Stomach (tissue), 8 donors: ENCODE measurements at regions not wholly inside any gene's neighbourhood (a gene's known extent, or its start where the extent isn't known, plus 50 kb on each side); places are given as distances from the start of the nearest gene placed in this dataset.
A peak's percentile ranks its signal among the peaks of the same experiment; 100 is the strongest.

Experiments
- DNase-seq, 2 donors: peaks; one replicate each; pipeline versions ENCODE4 v3.0.0 to v3.0.0-alpha.2; 2013 to 2019
- H3K27ac ChIP-seq, 5 donors: fragments of 200-600 bp in 4 of 5; sonication (generic) in 4 of 5; one replicate each; pipeline ENCODE4 v1.5.1; 2013 to 2019; ENCODE audit warnings: mild to moderate bottlenecking in 1 of 5, moderate library complexity in 1 of 5
- H3K27me3 ChIP-seq, 3 donors: fragments of 200-600 bp; sonication (generic); one replicate each; pipeline ENCODE4 v1.5.1; 2017 to 2019; ENCODE audit warnings: mixed run types in 1 of 3
- H3K36me3 ChIP-seq, 4 donors: fragments of 200-600 bp; sonication (generic); 1 replicate in 3 of 4; 2 replicates in 1 of 4; pipeline ENCODE4 v1.5.1; 2016 to 2019
- H3K4me1 ChIP-seq, 4 donors: fragments of 200-600 bp; sonication (generic); one replicate each; pipeline ENCODE4 v1.5.1; 2016 to 2019
- H3K4me3 ChIP-seq, 4 donors: fragments of 200-600 bp; sonication (generic) in 3 of 4; one replicate each; pipeline ENCODE4 v1.5.1; 2016 to 2019; ENCODE audit warnings: mild to moderate bottlenecking in 1 of 4
- H3K9me3 ChIP-seq, 4 donors: fragments of 200-600 bp; sonication (generic); one replicate each; pipeline ENCODE4 v1.5.1; 2016 to 2019
- CTCF ChIP-seq, 7 experiments: fragments of 450-650 bp in 4 of 7; fragments of 200-600 bp in 3 of 7; sonication (generic) in 3 of 7; IDR thresholded peaks; one replicate each; pipeline ENCODE4 v1.5.1; 2016 to 2019; ENCODE audit warnings: antibody characterized with exemption in 7 of 7, control low read depth in 2 of 7, mild to moderate bottlenecking in 1 of 7
- EP300 ChIP-seq: sonication (generic); formaldehyde crosslinking; IDR thresholded peaks from one replicate; pipeline ENCODE4 v1.6.1; 2017; ENCODE audit warnings: antibody characterized with exemption
- POLR2A ChIP-seq, 4 donors: fragments of 450-650 bp; IDR thresholded peaks; one replicate each; pipeline ENCODE4 v1.6.1; 2016; ENCODE audit warnings: antibody characterized with exemption in 4 of 4, control low read depth in 2 of 4, mild to moderate bottlenecking in 1 of 4, moderate library complexity in 1 of 4
- POLR2AphosphoS5 ChIP-seq, 3 donors: sonication (generic); formaldehyde crosslinking; IDR thresholded peaks; one replicate each; pipeline ENCODE4 v1.6.1; 2016; ENCODE audit warnings: antibody characterized with exemption in 3 of 3
- WGBS, 5 donors: extraction: QIAGEN DNeasy Blood & Tissue Kit in 3 of 5; methylation state at CpG; one replicate each; pipeline versions ENCODE4 v1.1.5 to v1.1.7; 2013 to 2018; 5-methylcytosine and 5-hydroxymethylcytosine counted together
- intact Hi-C: fragments of 100-400 bp; cut with DNase I; formaldehyde crosslinking; loops from one replicate; pipeline ENCODE4 v1.15.1; 2023; ENCODE audit warnings: low total_unique reads
- donor health status: healthy with polysubstance abuse.
- donor health status: Bipolar disorder and iron deficiency.
- donor health status: healthy.

- TF ChIP-seq POLR2A (IDR thresholded peaks at IDR 0.05) (no peak), CTCF (IDR thresholded peaks at IDR 0.05) (no peak), EP300 (no peak), POLR2AphosphoS5 (IDR thresholded peaks at IDR 0.05) (no peak)
- Histone ChIP-seq H3K36me3 (no peaks in the 10 kb centered on the region), H3K4me1 (no peaks in the 10 kb centered on the region), H3K27ac (no peak overlapping the region), H3K27me3 (peaks cover 0 to 29% (median 3%) of the 10 kb centered on the region in 3 donors), H3K9me3 (no peaks in the 10 kb centered on the region), H3K4me3 (no peak overlapping the region)
- intact Hi-C loops = no loop called here
- WGBS, 5 donors = 48 to 65% (median 57%) methylated on average over 3 of the region's 3 CpGs
- DNase-seq = no peak
Measured at GRCh38 chr3:157626817-157627216, 123.6 kb upstream of the VEPH1 start.

GRCh38 chr3:157624801-157625200, 121.6 kb upstream of the VEPH1 start:
- Histone ChIP-seq H3K36me3 (no peaks in the 10 kb centered on the region), H3K9me3 (no peaks in the 10 kb centered on the region), H3K4me3 (no peak overlapping the region), H3K27ac (no peak overlapping the region), H3K4me1 (no peaks in the 10 kb centered on the region), H3K27me3 (peaks cover 0 to 16% (median 0%) of the 10 kb centered on the region in 3 donors)
- no peak for DNase-seq
- intact Hi-C loops = no loop called here
- TF ChIP-seq EP300 (no peak), POLR2A (IDR thresholded peaks at IDR 0.05) (no peak), CTCF (IDR thresholded peaks at IDR 0.05) (no peak), POLR2AphosphoS5 (IDR thresholded peaks at IDR 0.05) (no peak)
- WGBS, 5 donors = 69 to 83% (median 79%) methylated on average over 2 of the region's 2 CpGs

GRCh38 chr3:157618886-157619285, 115.7 kb upstream of the VEPH1 start:
- no peak for DNase-seq
- Histone ChIP-seq H3K36me3 (no peaks in the 10 kb centered on the region), H3K9me3 (no peaks in the 10 kb centered on the region), H3K27me3 (peaks cover 0 to 2% (median 0%) of the 10 kb centered on the region in 3 donors), H3K4me3 (no peak overlapping the region), H3K27ac (no peak overlapping the region), H3K4me1 (peaks cover 0 to 8% (median 3%) of the 10 kb centered on the region in 4 donors)
- intact Hi-C loops = loop anchor here (5.0 kb wide), 1 partner anchor 813 kb away; no protein-coding TSS in a partner anchor
- TF ChIP-seq CTCF (IDR thresholded peaks at IDR 0.05) (no peak), EP300 (no peak), POLR2A (IDR thresholded peaks at IDR 0.05) (no peak), POLR2AphosphoS5 (IDR thresholded peaks at IDR 0.05) (no peak)
- WGBS, 5 donors = 61 to 80% (median 78%) methylated on average over 4 of the region's 4 CpGs

- intact Hi-C loops = loop anchor here (5.0 kb wide), 1 partner anchor 814 kb away; no protein-coding TSS in a partner anchor
- Histone ChIP-seq H3K4me1 (peaks cover 0 to 8% (median 3%) of the 10 kb centered on the region in 4 donors), H3K36me3 (no peaks in the 10 kb centered on the region), H3K4me3 (no peak overlapping the region), H3K27ac (no peak overlapping the region), H3K9me3 (no peaks in the 10 kb centered on the region), H3K27me3 (no peaks in the 10 kb centered on the region)
- peak in 1 of 2 donors; percentile 81 for DNase-seq
- peak in 5 of 7 experiments; percentile 54 to 71 (median 59) for TF ChIP-seq CTCF (IDR thresholded peaks at IDR 0.05)
- no peak for TF ChIP-seq POLR2AphosphoS5 (IDR thresholded peaks at IDR 0.05)
- TF ChIP-seq POLR2A (IDR thresholded peaks at IDR 0.05) = no peak
- TF ChIP-seq EP300 = no peak
- WGBS, 5 donors = 21 to 25% (median 22%) methylated on average over 6 of the region's 6 CpGs
Measured at GRCh38 chr3:157618075-157618760, 115.0 kb upstream of the VEPH1 start.
